ENCODE measurements at regions not wholly inside any gene's neighbourhood (a gene's known extent, or its start where the extent isn't known, plus 50 kb on each side); places are given as distances from the start of the nearest gene placed in this dataset.

DNA sequence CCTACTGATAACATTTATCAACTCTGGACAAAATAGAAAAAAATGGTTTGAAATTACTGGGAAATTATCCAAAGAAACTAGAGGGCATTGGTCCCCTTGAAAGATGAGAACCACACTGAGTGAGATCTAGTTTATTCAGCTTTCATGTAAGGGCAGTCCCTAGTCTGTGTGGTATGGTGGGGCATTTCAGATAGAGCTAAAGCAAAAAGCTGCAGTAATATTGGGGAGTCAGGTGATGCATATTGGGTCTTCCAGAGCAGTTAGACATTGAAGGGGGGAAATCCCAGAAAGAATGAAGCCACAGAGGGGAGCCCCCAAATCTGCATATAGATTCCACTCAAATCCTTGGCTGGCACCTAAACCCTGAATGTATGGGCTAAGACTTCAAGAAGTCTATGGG, 347.7 kb upstream of the POU3F1 start:
- H3F3A ChIP-seq (ENCODE audit: low read depth), result no peaks in the 10 kb centered on the region
- Mint-ChIP-seq H3K27ac (no peak overlapping the region), H3K36me3 (no peaks in the 10 kb centered on the region), H3K4me3 (no peak overlapping the region), H3K27me3 (ENCODE audit: insufficient read depth, low read depth) (peaks cover 3% of the 10 kb centered on the region), H3K4me1 (no peaks in the 10 kb centered on the region), H3K9me3 (peaks cover 20% of the 10 kb centered on the region)
- no peaks in the 10 kb centered on the region for H4K20me1 ChIP-seq (ENCODE audit: low read depth)
- H3K9me3 ChIP-seq (ENCODE audit: low read depth), result no peaks in the 10 kb centered on the region
- H2AFZ ChIP-seq (replicated peaks), result no peak overlapping the region
- no peak overlapping the region for H3K9ac ChIP-seq
- H3K27me3 ChIP-seq, result no peaks in the 10 kb centered on the region
- TF ChIP-seq, protein P1, sequence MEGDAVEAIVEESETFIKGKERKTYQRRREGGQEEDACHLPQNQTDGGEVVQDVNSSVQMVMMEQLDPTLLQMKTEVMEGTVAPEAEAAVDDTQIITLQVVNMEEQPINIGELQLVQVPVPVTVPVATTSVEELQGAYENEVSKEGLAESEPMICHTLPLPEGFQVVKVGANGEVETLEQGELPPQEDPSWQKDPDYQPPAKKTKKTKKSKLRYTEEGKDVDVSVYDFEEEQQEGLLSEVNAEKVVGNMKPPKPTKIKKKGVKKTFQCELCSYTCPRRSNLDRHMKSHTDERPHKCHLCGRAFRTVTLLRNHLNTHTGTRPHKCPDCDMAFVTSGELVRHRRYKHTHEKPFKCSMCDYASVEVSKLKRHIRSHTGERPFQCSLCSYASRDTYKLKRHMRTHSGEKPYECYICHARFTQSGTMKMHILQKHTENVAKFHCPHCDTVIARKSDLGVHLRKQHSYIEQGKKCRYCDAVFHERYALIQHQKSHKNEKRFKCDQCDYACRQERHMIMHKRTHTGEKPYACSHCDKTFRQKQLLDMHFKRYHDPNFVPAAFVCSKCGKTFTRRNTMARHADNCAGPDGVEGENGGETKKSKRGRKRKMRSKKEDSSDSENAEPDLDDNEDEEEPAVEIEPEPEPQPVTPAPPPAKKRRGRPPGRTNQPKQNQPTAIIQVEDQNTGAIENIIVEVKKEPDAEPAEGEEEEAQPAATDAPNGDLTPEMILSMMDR (IDR thresholded peaks at IDR 0.05), result no peak
- no peak for TF ChIP-seq EZH2 (IDR thresholded peaks at IDR 0.05)
- TF ChIP-seq EZH2phosphoT487 (IDR thresholded peaks at IDR 0.05), result no peak
- no peak overlapping the region for H3K4me3 ChIP-seq
- no peak overlapping the region for H3K27ac ChIP-seq
- no peaks in the 10 kb centered on the region for H3K4me1 ChIP-seq
- no peak for DNase-seq (ENCODE audit: low spot score)
- H3K36me3 ChIP-seq, result no peaks in the 10 kb centered on the region
- H3K4me2 ChIP-seq, result no peak overlapping the region
- no peaks in the 10 kb centered on the region for H3K79me2 ChIP-seq (ENCODE audit: low read depth)

GRCh38 chr1:38392861-38393260, 346.3 kb upstream of the POU3F1 start:
- no peak for DNase-seq (ENCODE audit: low spot score)
- no peaks in the 10 kb centered on the region for H3F3A ChIP-seq (ENCODE audit: low read depth)
- no peaks in the 10 kb centered on the region for H3K4me1 Mint-ChIP-seq
- TF ChIP-seq EZH2phosphoT487 (IDR thresholded peaks at IDR 0.05) (no peak), EZH2 (IDR thresholded peaks at IDR 0.05) (no peak)
- TF ChIP-seq, protein P1 (IDR thresholded peaks at IDR 0.05), result no peak
- H3K9me3 Mint-ChIP-seq, result peaks cover 20% of the 10 kb centered on the region
- H3K9ac ChIP-seq, result no peak overlapping the region
- H3K4me1 ChIP-seq, result no peaks in the 10 kb centered on the region
- H3K4me3 Mint-ChIP-seq, result no peak overlapping the region
- H3K27ac ChIP-seq, result no peak overlapping the region
- no peaks in the 10 kb centered on the region for H3K27me3 ChIP-seq
- no peaks in the 10 kb centered on the region for H3K36me3 ChIP-seq
- peaks cover 8% of the 10 kb centered on the region for H3K9me3 ChIP-seq (ENCODE audit: low read depth)
- no peaks in the 10 kb centered on the region for H3K79me2 ChIP-seq (ENCODE audit: low read depth)
- no peaks in the 10 kb centered on the region for H3K36me3 Mint-ChIP-seq
- H3K27ac Mint-ChIP-seq, result no peak overlapping the region
- H3K4me2 ChIP-seq, result no peak overlapping the region
- no peaks in the 10 kb centered on the region for H4K20me1 ChIP-seq (ENCODE audit: low read depth)
- H3K4me3 ChIP-seq, result no peak overlapping the region
- no peak overlapping the region for H2AFZ ChIP-seq (replicated peaks)
- no peaks in the 10 kb centered on the region for H3K27me3 Mint-ChIP-seq (ENCODE audit: insufficient read depth, low read depth)

GRCh38 chr1:38381256-38381655, 334.7 kb upstream of the POU3F1 start:
- Histone ChIP-seq H3K79me2 (ENCODE audit: low read depth) (no peaks in the 10 kb centered on the region), H3F3A (ENCODE audit: low read depth) (peaks cover 13% of the 10 kb centered on the region), H4K20me1 (ENCODE audit: low read depth) (no peaks in the 10 kb centered on the region), H3K9me3 (ENCODE audit: low read depth) (no peaks in the 10 kb centered on the region), H3K27ac (no peak overlapping the region), H3K4me2 (no peak overlapping the region), H3K4me3 (no peak overlapping the region), H3K27me3 (no peaks in the 10 kb centered on the region), H3K9ac (no peak overlapping the region), H2AFZ (replicated peaks) (no peak overlapping the region), H3K36me3 (no peaks in the 10 kb centered on the region), H3K4me1 (peaks cover 20% of the 10 kb centered on the region)
- Mint-ChIP-seq H3K4me3 (no peak overlapping the region), H3K4me1 (peaks cover 11% of the 10 kb centered on the region), H3K9me3 (no peaks in the 10 kb centered on the region), H3K27me3 (ENCODE audit: insufficient read depth, low read depth) (no peaks in the 10 kb centered on the region), H3K27ac (no peak overlapping the region), H3K36me3 (no peaks in the 10 kb centered on the region)
- TF ChIP-seq, protein P1 (IDR thresholded peaks at IDR 0.05), result no peak
- TF ChIP-seq EZH2phosphoT487 (IDR thresholded peaks at IDR 0.05) (no peak), EZH2 (IDR thresholded peaks at IDR 0.05) (no peak)
- DNase-seq (ENCODE audit: low spot score), result no peak
